ENCODE measurements at regions not wholly inside any gene's neighbourhood (a gene's known extent, or its start where the extent isn't known, plus 50 kb on each side); places are given as distances from the start of the nearest gene placed in this dataset.

DNA sequence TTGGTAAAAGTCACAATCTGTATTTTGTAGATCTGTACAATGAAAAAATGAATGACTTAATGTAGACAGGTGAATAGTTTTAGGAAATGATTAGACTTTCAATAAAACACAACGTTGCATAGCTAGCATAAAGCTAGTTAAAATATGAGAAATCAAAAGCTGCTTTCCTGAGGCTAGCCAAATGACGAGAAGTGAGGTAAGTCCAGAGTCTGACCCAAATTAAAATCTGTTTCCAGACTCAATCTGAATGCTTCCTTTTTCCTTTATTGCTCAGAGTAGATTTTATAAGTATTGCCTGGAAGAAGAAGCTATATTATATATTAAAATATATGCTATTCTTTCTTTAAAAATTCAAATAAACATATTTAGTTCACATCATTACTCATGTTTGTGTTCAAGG lies 615.4 kb downstream of the CD109 start:
- Histone ChIP-seq H3K36me3 (replicated peaks) (no peaks in the 10 kb centered on the region), H3K27me3 (replicated peaks) (no peaks in the 10 kb centered on the region), H3K4me3 (ENCODE audit: low read depth, low read length) (no peak overlapping the region), H3K27ac (no peak overlapping the region)
- no peak for DNase-seq
- in situ Hi-C loops (cut with HindIII; ENCODE audit: low pct_ligation_motif_present, low sequenced_read_pairs), result no loop called here
- TF ChIP-seq, protein P1, sequence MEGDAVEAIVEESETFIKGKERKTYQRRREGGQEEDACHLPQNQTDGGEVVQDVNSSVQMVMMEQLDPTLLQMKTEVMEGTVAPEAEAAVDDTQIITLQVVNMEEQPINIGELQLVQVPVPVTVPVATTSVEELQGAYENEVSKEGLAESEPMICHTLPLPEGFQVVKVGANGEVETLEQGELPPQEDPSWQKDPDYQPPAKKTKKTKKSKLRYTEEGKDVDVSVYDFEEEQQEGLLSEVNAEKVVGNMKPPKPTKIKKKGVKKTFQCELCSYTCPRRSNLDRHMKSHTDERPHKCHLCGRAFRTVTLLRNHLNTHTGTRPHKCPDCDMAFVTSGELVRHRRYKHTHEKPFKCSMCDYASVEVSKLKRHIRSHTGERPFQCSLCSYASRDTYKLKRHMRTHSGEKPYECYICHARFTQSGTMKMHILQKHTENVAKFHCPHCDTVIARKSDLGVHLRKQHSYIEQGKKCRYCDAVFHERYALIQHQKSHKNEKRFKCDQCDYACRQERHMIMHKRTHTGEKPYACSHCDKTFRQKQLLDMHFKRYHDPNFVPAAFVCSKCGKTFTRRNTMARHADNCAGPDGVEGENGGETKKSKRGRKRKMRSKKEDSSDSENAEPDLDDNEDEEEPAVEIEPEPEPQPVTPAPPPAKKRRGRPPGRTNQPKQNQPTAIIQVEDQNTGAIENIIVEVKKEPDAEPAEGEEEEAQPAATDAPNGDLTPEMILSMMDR (IDR thresholded peaks at IDR 0.05; ENCODE audit: low read depth, low read length, missing control alignments), result no peak

DNA sequence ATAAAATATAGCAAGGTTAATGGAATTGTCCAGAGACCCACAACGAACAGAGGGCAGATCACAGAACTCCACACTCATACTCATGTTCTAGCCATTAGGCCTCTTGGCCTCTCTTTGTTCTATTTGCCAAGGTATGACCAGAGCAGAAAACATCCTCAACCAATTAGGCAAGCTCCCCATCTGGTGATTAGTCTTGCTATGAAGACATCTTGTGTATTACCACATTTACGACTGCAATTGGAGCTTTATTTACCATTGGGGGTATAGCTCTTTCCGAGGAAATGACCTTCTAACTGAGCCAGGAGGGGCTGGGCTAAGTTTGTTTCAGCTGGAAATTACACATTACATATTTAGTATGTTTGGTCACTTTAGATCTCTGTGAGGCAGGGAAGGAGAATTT lies 593.9 kb downstream of the CD109 start:
- Histone ChIP-seq H3K27ac (no peak overlapping the region), H3K4me3 (ENCODE audit: low read depth, low read length) (no peak overlapping the region), H3K36me3 (replicated peaks) (no peaks in the 10 kb centered on the region), H3K27me3 (replicated peaks) (no peaks in the 10 kb centered on the region)
- TF ChIP-seq, protein P1 (IDR thresholded peaks at IDR 0.05; ENCODE audit: low read depth, low read length, missing control alignments), result no peak
- DNase-seq, result no peak
- in situ Hi-C loops (cut with HindIII; ENCODE audit: low pct_ligation_motif_present, low sequenced_read_pairs), result no loop called here

DNA sequence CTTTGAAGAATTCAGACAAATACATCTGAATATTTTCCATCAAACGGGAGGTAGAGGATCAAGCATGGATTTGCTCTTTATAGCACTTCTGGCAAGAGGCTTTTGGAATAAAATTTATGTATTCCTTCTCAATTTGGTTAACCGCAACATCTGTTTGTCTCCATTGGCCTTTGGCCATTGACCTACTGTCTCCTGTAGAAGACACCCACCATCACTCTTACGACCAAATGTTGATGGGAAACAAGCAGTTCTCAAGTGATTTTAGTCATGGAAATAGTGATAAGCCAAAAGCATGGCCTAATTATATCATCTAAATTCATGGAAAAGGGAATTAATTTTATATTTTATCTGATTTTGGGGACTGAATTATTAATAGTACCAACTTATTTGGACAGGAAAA lies 591.9 kb downstream of the CD109 start:
- TF ChIP-seq, protein P1 (IDR thresholded peaks at IDR 0.05; ENCODE audit: low read depth, low read length, missing control alignments), result no peak
- in situ Hi-C loops (cut with HindIII; ENCODE audit: low pct_ligation_motif_present, low sequenced_read_pairs), result no loop called here
- DNase-seq, result no peak

DNA sequence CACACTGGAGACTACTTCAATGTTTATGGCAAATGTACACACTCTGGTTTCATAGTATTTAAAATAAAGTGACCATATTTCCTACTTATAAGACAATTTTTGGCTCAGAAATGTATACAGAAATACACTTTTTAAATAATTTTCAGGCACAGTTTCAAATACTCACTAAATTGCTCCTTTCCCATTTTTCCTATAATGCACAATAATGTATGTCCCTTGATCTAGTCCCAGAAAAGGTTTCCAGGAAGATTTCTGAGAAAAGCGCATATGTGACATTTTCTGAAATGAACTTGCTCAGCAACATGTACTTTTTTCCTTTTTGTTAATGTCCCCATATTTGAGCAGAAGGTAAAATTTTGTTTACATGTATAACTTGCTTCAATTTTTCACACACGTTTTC lies 591.4 kb downstream of the CD109 start:
- no peak overlapping the region for H3K4me3 ChIP-seq (ENCODE audit: low read depth, low read length)
- H3K27me3 ChIP-seq (replicated peaks), result no peaks in the 10 kb centered on the region
- in situ Hi-C loops (cut with HindIII; ENCODE audit: low pct_ligation_motif_present, low sequenced_read_pairs), result no loop called here
- TF ChIP-seq, protein P1 (IDR thresholded peaks at IDR 0.05; ENCODE audit: low read depth, low read length, missing control alignments), result no peak
- DNase-seq, result no peak
- H3K27ac ChIP-seq, result no peak overlapping the region
- H3K36me3 ChIP-seq (replicated peaks), result no peaks in the 10 kb centered on the region

More for the DNA sequence above, 591.9 kb downstream of the CD109 start:
- Histone ChIP-seq H3K27me3 (replicated peaks) (no peaks in the 10 kb centered on the region), H3K36me3 (replicated peaks) (no peaks in the 10 kb centered on the region), H3K27ac (no peak overlapping the region), H3K4me3 (ENCODE audit: low read depth, low read length) (no peak overlapping the region)

DNA sequence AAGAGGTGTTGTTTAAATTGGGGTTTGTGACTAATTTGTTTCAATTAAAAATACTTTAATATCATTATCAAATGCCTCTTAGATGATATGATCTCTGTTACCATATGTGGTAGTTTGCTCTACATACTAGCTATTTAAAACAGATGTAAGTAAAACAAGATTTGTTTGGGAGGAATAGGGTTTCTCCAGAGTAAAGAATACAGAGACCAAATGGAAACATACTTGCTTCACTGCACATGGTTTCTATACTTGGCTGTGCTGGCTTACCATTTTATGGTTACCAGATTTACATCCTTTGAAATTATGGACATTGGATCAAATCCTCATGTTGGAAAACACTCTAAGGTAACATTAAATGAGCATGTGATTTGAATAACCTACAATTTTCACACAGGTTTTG lies 588.3 kb downstream of the CD109 start:
- no peak overlapping the region for H3K27ac ChIP-seq
- DNase-seq, result no peak
- in situ Hi-C loops (cut with HindIII; ENCODE audit: low pct_ligation_motif_present, low sequenced_read_pairs), result no loop called here
- no peak overlapping the region for H3K4me3 ChIP-seq (ENCODE audit: low read depth, low read length)
- H3K36me3 ChIP-seq (replicated peaks), result no peaks in the 10 kb centered on the region
- no peaks in the 10 kb centered on the region for H3K27me3 ChIP-seq (replicated peaks)
- TF ChIP-seq, protein P1 (IDR thresholded peaks at IDR 0.05; ENCODE audit: low read depth, low read length, missing control alignments), result no peak

DNA sequence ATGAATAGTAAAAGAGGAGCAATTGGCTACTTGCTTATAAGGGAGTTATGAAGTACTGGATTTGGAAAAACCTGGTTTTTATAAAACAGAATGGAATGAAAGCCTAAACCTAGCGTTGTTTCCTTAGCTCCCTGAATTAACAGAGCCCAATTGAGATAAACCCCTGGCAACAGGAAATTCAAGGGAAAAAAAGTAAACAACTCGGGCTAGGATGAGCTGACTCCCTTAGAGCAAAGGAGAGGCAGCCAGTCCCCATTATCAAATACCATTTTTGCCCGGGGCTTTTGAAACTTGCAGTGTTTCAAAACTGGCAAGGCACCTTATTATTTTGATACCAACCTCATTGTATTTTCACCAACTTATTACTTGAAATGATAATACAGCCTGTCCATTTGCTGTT lies 587.5 kb downstream of the CD109 start:
- H3K27me3 ChIP-seq (replicated peaks), result no peaks in the 10 kb centered on the region
- DNase-seq, result no peak
- H3K4me3 ChIP-seq (ENCODE audit: low read depth, low read length), result no peak overlapping the region
- in situ Hi-C loops (cut with HindIII; ENCODE audit: low pct_ligation_motif_present, low sequenced_read_pairs), result no loop called here
- TF ChIP-seq, protein P1 (IDR thresholded peaks at IDR 0.05; ENCODE audit: low read depth, low read length, missing control alignments), result no peak
- H3K27ac ChIP-seq, result no peak overlapping the region
- H3K36me3 ChIP-seq (replicated peaks), result no peaks in the 10 kb centered on the region
